Right lobe of liver (tissue), 6 donors: ENCODE measurements at regions not wholly inside any gene's neighbourhood (a gene's known extent, or its start where the extent isn't known, plus 50 kb on each side); places are given as distances from the start of the nearest gene placed in this dataset.

Experiments
- ATAC-seq, 4 donors: fragments of 200-7000 bp; cut with Tn5 transposase; one replicate each; pipeline ENCODE4 v1.9.1; 2020; ENCODE audit warnings: mild to moderate bottlenecking in 4 of 4, moderate library complexity in 4 of 4
- DNase-seq, 3 donors: peaks; one replicate each; pipeline ENCODE4 v3.0.0-alpha.2; 2020
- H3K27ac ChIP-seq, 3 donors: fragments of 200-600 bp; one replicate each; pipeline ENCODE4 v1.8.0; 2022
- H3K27me3 ChIP-seq, 2 donors: fragments of 200-600 bp; one replicate each; pipeline ENCODE4 v1.8.0; 2022
- H3K36me3 ChIP-seq, 4 donors: fragments of 200-600 bp; sonication (generic) in 1 of 4; one replicate each; pipeline versions ENCODE4 v1.5.1 to v1.8.0; 2017 to 2022; ENCODE audit warnings: control low read depth in 1 of 4
- H3K4me1 ChIP-seq, 4 donors: fragments of 200-600 bp; sonication (generic) in 1 of 4; one replicate each; pipeline versions ENCODE4 v1.5.1 to v1.8.0; 2017 to 2022; ENCODE audit warnings: control low read depth in 1 of 4
- H3K4me3 ChIP-seq, 3 donors: fragments of 200-600 bp; one replicate each; pipeline ENCODE4 v1.8.0; 2022
- H3K9me3 ChIP-seq, 4 donors: fragments of 200-600 bp; sonication (generic) in 1 of 4; one replicate each; pipeline versions ENCODE4 v1.5.1 to v1.8.0; 2017 to 2022; ENCODE audit warnings: control low read depth in 1 of 4
- CTCF ChIP-seq, 4 donors: fragments of 200-600 bp in 3 of 4; fragments of 450-650 bp in 1 of 4; IDR thresholded peaks; one replicate each; pipeline versions ENCODE4 v1.5.1 to v1.8.0; 2016 to 2022; ENCODE audit warnings: antibody characterized with exemption in 4 of 4, mild to moderate bottlenecking in 2 of 4
- POLR2A ChIP-seq: fragments of 450-650 bp; IDR thresholded peaks from one replicate; pipeline ENCODE4 v1.6.1; 2017; ENCODE audit warnings: antibody characterized with exemption, mild to moderate bottlenecking
- WGBS: methylation state at CpG from one replicate; pipeline ENCODE4 v1.1.6; 2018; ENCODE audit warnings: low coverage, low lambda C conversion rate; ENCODE audit not compliant: insufficient coverage; ENCODE audit errors: missing lambda C conversion rate; 5-methylcytosine and 5-hydroxymethylcytosine counted together
- intact Hi-C, 2 donors: fragments of 100-400 bp; cut with DNase I; formaldehyde crosslinking; loops; one replicate each; pipeline versions ENCODE4 v1.11.2 to v1.14.1; 2022
- donor health status: DM: no; HTN: yes; CAD: no.
- donor health status: DM: no; HTN: no; CAD: no.
- donor health status: DM: no; HTN: no; CAD: no.
- donor health status: DM: no; HTN: yes; CAD: no.
- donor health status: DM: no; HTN: yes; CAD: no.

DNA sequence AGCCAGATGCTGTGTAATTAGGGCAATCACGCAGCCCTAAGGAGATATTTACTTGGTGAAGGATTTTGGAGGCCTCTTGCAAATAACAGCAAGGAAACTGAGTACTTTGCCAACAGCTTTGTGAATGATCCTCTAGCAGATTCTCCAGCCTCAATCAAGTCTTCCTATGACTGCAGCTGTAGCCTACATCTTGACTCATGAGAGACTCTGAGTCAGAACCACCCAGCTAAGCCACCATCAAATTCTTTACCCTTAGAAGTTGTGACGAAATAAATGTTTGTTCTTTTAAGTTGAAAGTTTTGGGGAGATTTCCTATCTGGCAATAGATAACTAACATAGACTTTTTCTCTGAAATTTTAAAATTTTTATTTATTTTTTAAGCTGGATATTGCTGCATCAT is 237.6 kb upstream of the CCNH start:
- TF ChIP-seq POLR2A: no peak
- TF ChIP-seq CTCF (IDR thresholded peaks at IDR 0.05): no peak
- H3K27ac ChIP-seq: no peak overlapping the region
- no peaks in the 10 kb centered on the region for H3K27me3 ChIP-seq
- WGBS: 24% methylated on average over 2 of the region's 2 CpGs
- no peak for ATAC-seq
- intact Hi-C loops: no loop called here
- no peaks in the 10 kb centered on the region for H3K36me3 ChIP-seq
- no peak for DNase-seq
- H3K4me1 ChIP-seq: no peaks in the 10 kb centered on the region
- H3K9me3 ChIP-seq: no peaks in the 10 kb centered on the region
- H3K4me3 ChIP-seq: no peak overlapping the region

GRCh38 chr5:87649455-87649854 is 236.7 kb upstream of the CCNH start:
- 64% methylated on average over 4 of the region's 4 CpGs for WGBS
- no peak for DNase-seq
- TF ChIP-seq POLR2A (no peak), CTCF (IDR thresholded peaks at IDR 0.05) (no peak)
- Histone ChIP-seq H3K4me3 (no peak overlapping the region), H3K27ac (no peak overlapping the region), H3K27me3 (no peaks in the 10 kb centered on the region), H3K36me3 (no peaks in the 10 kb centered on the region), H3K4me1 (no peaks in the 10 kb centered on the region), H3K9me3 (no peaks in the 10 kb centered on the region)
- no peak for ATAC-seq
- intact Hi-C loops: no loop called here

DNA sequence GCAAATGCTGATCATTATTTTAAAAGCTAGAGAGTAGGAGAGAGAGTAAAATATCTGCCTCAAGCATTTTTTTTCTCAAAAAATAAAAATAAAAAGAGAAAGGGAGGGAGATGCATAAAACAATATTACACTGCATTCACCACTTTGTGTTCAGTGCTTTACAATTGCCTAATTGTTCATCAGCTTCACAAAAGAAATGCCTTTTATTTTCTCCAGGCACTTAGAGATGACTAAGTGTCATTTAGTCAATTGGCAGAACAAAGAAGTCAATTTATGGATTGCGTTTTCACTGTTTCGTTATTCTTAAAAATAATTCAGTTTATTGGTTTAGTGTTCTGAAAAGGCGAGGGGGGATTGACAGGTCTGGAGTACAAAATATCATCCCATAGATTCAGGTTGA is 232.5 kb upstream of the CCNH start:
- ATAC-seq: no peak
- Histone ChIP-seq H3K27me3 (no peaks in the 10 kb centered on the region), H3K9me3 (no peaks in the 10 kb centered on the region), H3K36me3 (no peaks in the 10 kb centered on the region), H3K27ac (no peak overlapping the region), H3K4me1 (no peaks in the 10 kb centered on the region), H3K4me3 (no peak overlapping the region)
- intact Hi-C loops: no loop called here
- 70% methylated on average over 3 of the region's 3 CpGs for WGBS
- DNase-seq: no peak
- no peak for TF ChIP-seq POLR2A
- no peak for TF ChIP-seq CTCF (IDR thresholded peaks at IDR 0.05)

DNA sequence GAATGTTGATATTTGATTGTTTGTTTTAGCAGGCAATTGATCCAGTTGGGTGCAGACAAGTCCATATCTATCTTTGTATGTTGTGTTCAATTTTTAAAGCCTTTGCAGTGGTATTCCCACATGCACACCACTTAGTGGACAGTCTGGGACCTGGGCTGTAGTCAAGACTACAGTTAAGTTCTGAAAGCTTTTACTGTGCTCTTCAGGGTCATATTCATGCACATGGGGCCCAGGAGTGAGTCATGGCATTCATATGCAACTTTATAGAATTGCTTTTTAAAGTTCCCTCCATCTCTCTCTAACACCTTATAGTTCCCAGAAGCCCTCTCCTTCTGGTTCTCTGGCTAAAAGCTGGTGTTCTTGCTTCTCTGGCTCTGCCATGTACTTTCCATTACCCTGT is 228.2 kb upstream of the CCNH start:
- DNase-seq (no peak), ATAC-seq (no peak)
- Histone ChIP-seq H3K36me3 (no peaks in the 10 kb centered on the region), H3K9me3 (no peaks in the 10 kb centered on the region), H3K4me3 (no peak overlapping the region), H3K4me1 (no peaks in the 10 kb centered on the region), H3K27ac (no peak overlapping the region), H3K27me3 (no peaks in the 10 kb centered on the region)
- no peak for TF ChIP-seq CTCF (IDR thresholded peaks at IDR 0.05)
- no peak for TF ChIP-seq POLR2A
- intact Hi-C loops: no loop called here

- WGBS: 41% methylated on average over 1 of the region's 1 CpG
- Histone ChIP-seq H3K4me1 (no peaks in the 10 kb centered on the region), H3K4me3 (no peak overlapping the region), H3K9me3 (no peaks in the 10 kb centered on the region), H3K27ac (no peak overlapping the region), H3K27me3 (no peaks in the 10 kb centered on the region), H3K36me3 (no peaks in the 10 kb centered on the region)
- intact Hi-C loops: no loop called here
- ATAC-seq: no peak
- no peak for DNase-seq
- TF ChIP-seq CTCF (IDR thresholded peaks at IDR 0.05) (no peak), POLR2A (no peak)
Observed at GRCh38 chr5:87627363-87627762, 214.6 kb upstream of the CCNH start.
